A172 (cell line): ENCODE measurements at regions not wholly inside any gene's neighbourhood (a gene's known extent, or its start where the extent isn't known, plus 50 kb on each side); places are given as distances from the start of the nearest gene placed in this dataset.
A peak's percentile ranks its signal among the peaks of the same experiment; 100 is the strongest.
"Not testable (repeated sequence)": the region's sequence is repeated elsewhere in the genome, so short reads cannot be mapped to it uniquely, and the experiment has no call there.

Source experiments
- DNase-seq: peaks from one replicate; pipeline ENCODE4 v3.0.0-alpha.2; 2015; ENCODE audit warnings: low spot score

GRCh38 chr18:1043039-1043438 lies 138.4 kb downstream of the ADCYAP1 start:
- DNase-seq = not testable (repeated sequence)

GRCh38 chr18:1045658-1046057 lies 141.0 kb downstream of the ADCYAP1 start:
- DNase-seq = no peak

GRCh38 chr18:1047406-1047805 lies 142.7 kb downstream of the ADCYAP1 start:
- DNase-seq = peak; percentile 82

- peak; percentile 80 for DNase-seq
These were observed 143.4 kb downstream of the ADCYAP1 start for GRCh38 chr18:1048032-1048431.

- no peak for DNase-seq
These were observed 144.5 kb downstream of the ADCYAP1 start for GRCh38 chr18:1049173-1049572.

- DNase-seq = peak; percentile 41
These were observed 145.5 kb downstream of the ADCYAP1 start for GRCh38 chr18:1050012-1050657.

GRCh38 chr18:1052301-1052700 lies 147.6 kb downstream of the ADCYAP1 start:
- DNase-seq = no peak

GRCh38 chr18:1053331-1054315 lies 149.0 kb downstream of the ADCYAP1 start:
- DNase-seq = no peak

GRCh38 chr18:1056404-1056803 lies 151.7 kb downstream of the ADCYAP1 start:
- DNase-seq = no peak

- no peak for DNase-seq
These were observed 152.7 kb downstream of the ADCYAP1 start for GRCh38 chr18:1057367-1057766.

- DNase-seq = no peak
These were observed 157.9 kb downstream of the ADCYAP1 start for GRCh38 chr18:1062588-1062987.

- DNase-seq = no peak
These were observed 170.7 kb downstream of the ADCYAP1 start for GRCh38 chr18:1075322-1075721.

- DNase-seq = no peak
These were observed 171.2 kb downstream of the ADCYAP1 start for GRCh38 chr18:1075876-1076275.

GRCh38 chr18:1078301-1078700 lies 173.6 kb downstream of the ADCYAP1 start:
- DNase-seq = no peak

GRCh38 chr18:1083675-1084074 lies 179.0 kb downstream of the ADCYAP1 start:
- DNase-seq = not testable (repeated sequence)

- no peak for DNase-seq
These were observed 186.1 kb downstream of the ADCYAP1 start for GRCh38 chr18:1090758-1091157.

GRCh38 chr18:1092228-1092627 lies 187.6 kb downstream of the ADCYAP1 start:
- DNase-seq = peak; percentile 25

GRCh38 chr18:1094409-1094808 lies 189.7 kb downstream of the ADCYAP1 start:
- DNase-seq = peak; percentile 90

GRCh38 chr18:1097991-1098735 lies 193.5 kb downstream of the ADCYAP1 start:
- not testable (repeated sequence) for DNase-seq

- no peak for DNase-seq
These were observed 198.2 kb downstream of the ADCYAP1 start for GRCh38 chr18:1102848-1103247.

GRCh38 chr18:1103537-1103936 lies 198.9 kb downstream of the ADCYAP1 start:
- DNase-seq = no peak

GRCh38 chr18:1104181-1104881 lies 199.7 kb downstream of the ADCYAP1 start:
- peak; percentile 75 for DNase-seq
